DND-41 (cell line): ENCODE measurements at regions not wholly inside any gene's neighbourhood (a gene's known extent, or its start where the extent isn't known, plus 50 kb on each side); places are given as distances from the start of the nearest gene placed in this dataset.

Experiments
- CTCF ChIP-seq: IDR thresholded peaks from 2 replicates; pipeline ENCODE4 v1.5.1; 2012; ENCODE audit warnings: borderline replicate concordance, low read length, moderate library complexity, mild to moderate bottlenecking; ENCODE audit not compliant: poor library complexity, severe bottlenecking; ENCODE audit errors: extremely low read depth
- EZH2 ChIP-seq: IDR thresholded peaks from 3 replicates; pipeline ENCODE4 v1.6.1; 2012; ENCODE audit warnings: borderline replicate concordance, low read depth, mild to moderate bottlenecking, moderate library complexity, low read length, inconsistent platforms; ENCODE audit not compliant: severe bottlenecking

DNA sequence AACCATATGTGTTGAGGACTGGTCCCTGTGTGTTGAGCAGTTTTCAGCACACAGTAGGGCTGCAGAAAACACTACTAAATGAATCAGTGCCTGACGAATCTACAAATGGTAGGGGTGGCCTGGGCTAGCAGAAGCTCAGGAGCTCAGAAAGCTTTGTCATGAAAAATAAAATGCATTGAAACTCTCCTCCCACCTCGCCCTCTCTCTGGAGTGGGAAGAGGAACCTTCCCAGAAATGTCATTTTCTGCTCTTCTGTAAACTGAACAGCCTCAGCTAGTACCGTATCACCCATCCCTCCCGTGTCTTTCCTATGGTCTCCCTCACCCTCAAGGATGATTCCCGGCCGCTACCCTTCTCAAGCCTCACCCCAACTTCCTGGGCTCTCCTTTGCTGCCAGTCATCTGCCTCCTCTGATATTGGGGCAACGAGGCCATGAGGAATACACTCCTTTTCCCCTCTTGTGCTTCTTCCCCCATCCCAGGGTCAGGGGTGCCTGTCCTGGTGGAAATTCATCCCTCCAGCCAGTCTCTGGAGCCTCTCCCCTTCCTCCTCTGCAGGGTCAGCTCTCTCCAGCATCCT lies 734.5 kb downstream of the PTPRU start:
- TF ChIP-seq CTCF (no peak), EZH2 (no peak)
